HG03378 (cell line): ENCODE measurements at regions not wholly inside any gene's neighbourhood (a gene's known extent, or its start where the extent isn't known, plus 50 kb on each side); places are given as distances from the start of the nearest gene placed in this dataset.
"Not testable (repeated sequence)": the region's sequence is repeated elsewhere in the genome, so short reads cannot be mapped to it uniquely, and the experiment has no call there.

Experiments used
- ATAC-seq: cut with Tn5 transposase; IDR thresholded peaks from one replicate; pipeline ENCODE4 v1.9.1; 2021; ENCODE audit warnings: mild to moderate bottlenecking, moderate library complexity; ENCODE audit not compliant: unreplicated experiment

DNA sequence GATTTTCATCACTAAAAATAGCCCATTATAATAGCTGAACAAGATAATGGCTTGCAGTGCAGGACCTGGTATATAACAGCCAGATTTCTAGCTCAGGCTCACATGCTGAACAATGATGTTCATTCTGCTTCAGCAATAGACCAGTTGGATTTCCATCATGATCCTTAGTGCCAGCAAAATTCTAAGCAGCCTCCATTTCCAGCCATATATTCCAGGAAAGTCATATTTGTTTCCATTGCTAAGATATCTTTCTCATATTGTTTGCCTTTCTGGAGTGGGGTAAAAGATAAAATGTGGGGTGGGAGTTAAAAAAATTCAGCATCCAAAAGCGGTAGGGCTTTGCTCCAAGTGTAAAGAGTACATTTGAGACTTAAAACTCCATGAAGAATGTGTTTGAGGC, 2344.1 kb downstream of the PCDH7 start:
- no peak for ATAC-seq

DNA sequence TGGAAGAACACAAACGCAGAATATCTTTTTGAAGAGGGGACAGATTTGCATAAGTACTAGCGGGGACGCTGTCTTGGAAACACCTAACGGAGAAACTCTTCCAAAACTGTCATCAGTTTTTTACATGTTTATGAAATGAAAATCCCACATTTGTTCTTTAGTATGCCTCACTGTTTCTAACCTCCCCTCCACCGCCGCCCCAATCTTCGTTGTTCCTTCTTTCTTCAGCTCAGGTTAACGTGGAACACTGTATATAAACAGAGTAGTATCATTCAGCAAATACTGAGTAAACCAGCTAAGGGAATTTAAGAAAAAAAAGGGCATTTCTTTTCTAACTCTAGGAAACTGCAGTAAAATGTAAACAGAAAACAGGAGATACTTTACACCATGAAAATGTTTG, 2345.6 kb downstream of the PCDH7 start:
- ATAC-seq = no peak

DNA sequence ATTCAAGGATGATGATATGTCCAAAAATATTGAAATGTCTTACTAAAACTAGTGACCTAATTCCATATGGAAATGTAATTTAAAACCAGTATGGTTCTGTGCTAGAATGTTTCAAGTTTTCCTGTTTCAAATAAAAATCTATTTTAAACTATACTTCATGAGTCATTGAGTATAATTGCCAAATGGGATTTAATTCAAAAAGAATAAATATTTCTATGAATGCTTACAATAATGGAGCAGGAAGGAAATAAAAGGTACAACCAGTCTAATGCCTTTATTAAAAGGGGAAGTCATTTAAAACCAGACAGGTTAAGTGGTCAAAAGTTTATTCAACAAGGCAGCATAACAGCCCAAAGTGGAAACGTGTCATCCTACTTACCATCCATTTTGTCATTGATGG, 2347.1 kb downstream of the PCDH7 start:
- ATAC-seq = no peak

DNA sequence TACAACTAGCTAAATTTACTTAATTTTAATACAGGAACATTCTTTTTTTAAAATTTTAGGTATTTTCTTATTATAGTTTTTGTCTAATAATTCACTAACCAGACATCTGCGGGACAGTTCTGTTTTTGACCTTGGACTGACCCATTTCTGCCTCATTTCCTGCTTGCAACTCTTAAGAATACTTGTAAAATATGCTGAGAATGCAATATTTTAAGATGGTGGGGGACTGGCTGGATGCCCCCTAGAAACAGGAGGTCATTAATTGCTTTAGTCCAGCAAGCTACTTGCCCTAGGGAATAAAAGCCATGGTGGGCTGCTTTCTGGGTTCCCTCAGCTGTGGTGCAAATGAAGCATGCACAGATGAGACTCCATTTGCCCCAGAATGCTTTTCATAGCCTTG, 2348.4 kb downstream of the PCDH7 start:
- ATAC-seq = no peak

DNA sequence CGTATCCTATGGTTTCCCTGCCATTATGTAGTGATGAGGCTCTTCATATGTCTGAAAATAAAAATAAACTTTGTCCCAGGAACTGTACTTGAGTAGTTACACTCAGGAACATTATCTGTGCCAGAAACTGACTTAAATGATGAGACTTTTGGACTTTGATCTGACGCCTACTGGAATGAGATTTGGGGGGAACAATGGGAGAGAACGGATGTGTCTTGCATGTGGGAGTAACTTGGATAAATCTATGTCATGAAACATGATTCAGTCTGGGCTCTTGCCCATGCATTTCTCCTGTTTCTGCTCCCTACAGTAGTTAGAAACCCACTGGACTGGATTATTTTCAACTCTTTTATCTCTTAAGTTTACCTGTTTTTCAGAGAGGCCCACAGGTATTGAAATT, 2351.4 kb downstream of the PCDH7 start:
- ATAC-seq = no peak

DNA sequence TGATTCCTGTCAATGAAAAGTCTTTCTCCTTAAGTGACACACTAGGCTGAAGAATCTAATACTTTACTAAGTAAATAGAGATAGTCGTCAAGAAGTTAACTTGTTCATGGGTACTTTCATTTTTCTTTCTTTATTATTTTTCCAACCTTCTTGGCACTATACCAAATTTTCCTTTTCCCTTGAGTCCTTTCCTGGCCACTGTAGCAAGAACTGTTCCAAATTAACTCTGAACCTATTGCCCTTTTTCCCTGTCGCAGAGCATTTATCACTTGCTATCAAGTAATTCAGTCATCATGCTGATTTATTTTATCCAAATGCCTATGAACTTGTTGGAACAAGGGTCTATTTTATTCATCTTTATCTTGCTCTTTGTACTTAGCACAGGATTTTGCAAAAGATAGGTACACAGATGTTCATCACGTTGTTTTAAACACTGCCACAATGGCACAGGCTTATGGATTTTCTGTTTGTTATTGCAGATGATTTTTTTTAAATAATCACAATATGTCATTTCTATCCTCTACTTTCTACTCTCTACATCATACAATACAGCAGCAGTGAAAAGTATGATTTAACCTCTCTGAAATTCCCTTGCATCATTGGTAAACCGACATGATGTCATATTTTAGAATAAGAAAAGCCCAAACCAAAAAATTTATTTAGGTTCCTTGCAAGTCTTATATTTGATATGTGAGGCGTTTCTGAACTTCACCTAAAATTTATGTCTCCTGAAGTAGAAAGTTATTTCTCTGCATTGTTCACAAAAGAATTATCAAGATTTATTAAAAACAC, 2352.3 kb downstream of the PCDH7 start:
- no peak for ATAC-seq

DNA sequence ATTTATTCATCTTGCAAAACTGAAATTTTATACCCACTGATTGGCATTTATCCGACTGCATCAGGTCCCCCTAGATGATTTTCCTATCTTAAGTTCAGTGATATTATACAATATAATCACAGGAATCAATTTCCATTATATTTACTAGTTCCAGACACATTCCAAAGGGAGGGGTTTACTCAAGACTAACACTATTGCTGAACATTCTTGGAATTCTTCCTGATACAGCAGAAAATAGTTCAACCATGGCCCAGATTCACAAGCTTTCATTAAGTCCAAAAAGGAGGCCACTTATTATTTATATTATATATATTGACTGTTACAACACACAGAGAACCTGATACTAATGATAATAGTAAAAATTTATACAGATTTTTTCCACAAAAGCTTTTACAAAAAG, 2353.6 kb downstream of the PCDH7 start:
- ATAC-seq = no peak

DNA sequence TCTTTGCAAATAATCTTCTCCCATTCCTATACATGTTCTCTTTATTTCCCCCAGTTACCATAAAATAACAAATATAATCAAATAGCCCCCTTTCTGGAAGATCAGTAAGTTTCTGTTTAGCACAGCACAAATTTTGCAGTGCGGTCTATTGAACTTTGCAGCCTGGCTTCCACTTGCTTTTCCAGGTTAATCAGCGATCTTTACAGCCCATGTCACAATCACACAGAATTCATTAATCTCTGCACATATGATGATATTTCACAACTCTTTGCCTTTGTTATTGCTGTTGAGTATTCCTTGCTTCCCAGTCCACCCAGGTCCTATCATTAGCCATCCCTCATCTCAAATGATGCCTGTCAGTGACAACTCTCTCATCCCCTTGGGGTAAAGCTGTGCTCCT, 2358.0 kb downstream of the PCDH7 start:
- no peak for ATAC-seq

DNA sequence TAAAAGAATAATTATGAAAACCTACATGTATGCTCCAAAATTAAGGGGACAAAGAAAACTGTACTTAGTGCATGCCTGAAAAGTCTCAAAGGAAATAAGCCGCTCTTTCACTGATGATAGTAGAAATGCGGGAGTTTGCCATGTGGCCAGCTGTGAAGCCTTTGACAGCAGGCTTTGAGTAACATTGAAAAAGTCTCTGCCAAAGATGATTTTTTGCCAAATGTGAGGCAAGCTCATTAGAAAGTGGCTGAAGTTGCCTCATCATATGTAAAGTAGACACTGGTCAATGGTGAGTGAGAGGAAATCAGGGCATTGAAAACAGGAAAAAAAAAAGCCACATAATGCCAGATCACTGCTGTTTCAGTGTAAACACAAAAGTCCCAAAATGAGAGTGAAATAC, 2360.1 kb downstream of the PCDH7 start:
- ATAC-seq = no peak

DNA sequence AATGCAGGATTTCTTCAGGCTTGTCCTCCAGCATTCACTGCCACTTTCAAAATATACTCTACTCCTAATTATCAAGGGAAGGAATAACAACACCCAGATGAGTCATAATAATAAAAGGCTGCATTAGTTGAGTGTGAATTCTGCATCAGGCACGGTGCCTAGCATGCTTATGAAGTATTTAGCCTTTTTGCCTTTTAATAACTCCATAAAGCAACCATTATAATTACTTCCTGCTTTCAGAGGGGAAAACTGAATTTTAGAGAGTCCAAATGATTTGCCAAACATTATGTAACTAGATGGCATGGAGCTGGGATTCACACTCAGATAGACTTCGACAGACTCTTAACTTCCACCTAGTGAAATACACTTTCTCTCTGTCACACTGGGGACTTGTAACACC, 2365.5 kb downstream of the PCDH7 start:
- no peak for ATAC-seq

DNA sequence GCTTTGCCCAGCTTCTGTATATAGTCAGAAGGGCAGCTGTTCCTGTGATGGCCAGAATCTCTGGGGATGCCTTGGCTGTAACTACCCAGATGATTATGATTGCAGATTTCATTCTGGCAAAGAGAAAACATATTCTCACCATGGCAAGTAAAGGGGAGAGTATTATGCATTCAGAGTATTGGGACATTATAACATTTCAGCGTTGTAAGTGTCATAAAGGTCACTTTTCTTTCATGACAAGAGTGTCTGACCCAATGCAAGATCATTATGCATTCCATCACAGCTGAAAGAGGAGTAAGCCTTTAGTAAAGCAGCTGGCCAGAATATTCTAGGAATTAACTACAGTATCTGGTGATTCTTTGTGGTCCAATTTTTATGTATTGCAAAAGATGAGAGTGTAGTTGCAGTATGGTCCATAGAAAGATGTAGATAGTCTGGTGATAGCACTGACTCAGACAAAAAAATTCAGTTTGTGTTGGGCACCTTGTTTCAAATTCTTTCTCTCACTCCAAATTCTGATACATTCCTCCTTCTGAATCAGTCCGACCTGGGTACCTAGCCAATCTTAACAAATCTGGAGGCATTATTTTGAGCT, 2366.3 kb downstream of the PCDH7 start:
- no peak for ATAC-seq

DNA sequence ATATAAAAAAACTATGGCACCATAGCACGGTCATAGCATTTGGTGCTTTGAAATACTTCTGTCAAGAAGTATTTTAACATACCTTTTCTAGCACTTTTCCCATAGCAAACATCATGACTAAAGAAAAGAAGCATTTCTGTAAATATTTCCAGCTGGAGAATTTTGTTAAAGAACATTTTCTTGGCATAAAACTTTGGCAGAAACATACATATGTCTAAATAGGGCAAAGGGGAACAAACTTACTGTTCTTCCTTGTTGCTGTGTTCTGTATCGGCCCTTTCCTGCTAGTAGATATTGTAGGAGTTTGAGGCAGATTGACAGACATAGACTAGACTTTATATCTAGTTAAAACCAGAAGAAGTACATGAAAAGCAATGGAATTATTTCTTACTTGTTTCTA, 2368.5 kb downstream of the PCDH7 start:
- no peak for ATAC-seq

DNA sequence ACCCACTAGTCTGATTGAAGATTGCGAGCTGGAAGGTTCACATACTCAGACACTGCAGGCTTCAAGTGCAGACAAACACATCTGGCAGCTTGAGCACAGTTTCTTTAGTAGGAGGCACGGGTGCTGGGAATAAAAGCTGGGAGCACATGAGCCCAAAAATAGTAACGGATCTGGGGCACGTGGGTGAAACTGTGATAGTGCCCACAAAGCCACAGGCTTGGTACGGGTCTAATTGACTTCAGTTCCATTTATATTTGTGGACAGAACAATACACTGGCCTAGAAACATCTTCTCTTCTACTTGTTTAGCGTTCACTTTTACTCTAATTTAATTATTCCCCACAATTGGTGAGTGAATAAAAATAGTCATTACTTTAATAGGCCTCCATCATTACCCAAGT, 2370.7 kb downstream of the PCDH7 start:
- no peak for ATAC-seq

DNA sequence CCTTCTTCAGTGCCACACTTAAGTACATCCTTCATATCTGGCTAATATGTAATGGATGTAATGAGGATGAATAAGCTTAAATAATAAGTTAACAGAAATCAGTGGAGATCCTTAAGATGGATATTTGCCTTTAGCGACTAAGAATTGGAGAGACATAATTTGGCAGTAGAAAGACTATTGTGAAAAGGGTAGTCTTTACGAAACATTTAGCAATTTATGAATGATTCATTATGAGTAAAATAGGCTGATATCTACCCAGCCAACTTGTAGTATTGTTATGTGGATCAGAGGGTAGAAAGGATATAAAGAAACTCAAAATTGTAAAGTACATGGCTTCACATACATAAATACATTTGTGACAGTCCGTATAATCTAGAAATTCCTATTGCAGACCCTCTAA, 2371.8 kb downstream of the PCDH7 start:
- no peak for ATAC-seq

DNA sequence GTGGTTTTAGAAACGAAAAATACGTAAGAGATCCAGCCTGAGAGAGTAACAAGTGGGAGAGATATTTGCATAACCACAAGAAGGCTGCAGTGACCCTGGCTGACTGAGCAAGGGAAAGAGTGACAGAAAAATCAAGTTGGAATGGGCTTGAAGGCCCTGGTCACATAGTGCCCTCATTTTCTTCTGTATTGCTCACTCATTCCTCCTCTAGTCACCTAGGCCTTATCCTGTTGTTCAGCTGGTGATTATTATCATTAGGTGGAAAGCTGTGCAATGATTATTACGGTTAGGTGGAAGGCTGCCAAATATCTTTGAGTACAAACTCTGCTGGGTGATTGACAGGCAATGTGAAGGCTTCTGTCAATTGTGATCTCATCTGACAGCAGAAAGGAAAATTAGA, 2384.1 kb downstream of the PCDH7 start:
- ATAC-seq = peak; percentile 97

DNA sequence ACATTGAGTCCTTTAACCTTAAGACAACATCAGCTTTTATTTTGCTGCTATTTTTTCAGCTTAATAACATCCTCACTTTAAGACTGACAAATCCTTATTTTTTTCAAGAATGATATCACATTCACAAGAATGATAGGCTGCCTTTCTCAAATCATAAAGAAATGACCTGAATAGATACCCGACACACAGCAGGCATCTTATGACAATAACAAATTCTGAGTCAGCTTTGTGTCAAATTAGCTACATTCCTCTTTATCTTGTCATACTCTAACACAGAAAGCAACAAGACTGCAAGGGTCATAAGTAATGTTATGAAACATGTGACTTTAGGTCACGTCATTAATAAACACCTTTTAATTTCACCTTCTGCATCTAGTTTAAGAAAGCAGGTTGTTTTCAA, 2387.6 kb downstream of the PCDH7 start:
- no peak for ATAC-seq

DNA sequence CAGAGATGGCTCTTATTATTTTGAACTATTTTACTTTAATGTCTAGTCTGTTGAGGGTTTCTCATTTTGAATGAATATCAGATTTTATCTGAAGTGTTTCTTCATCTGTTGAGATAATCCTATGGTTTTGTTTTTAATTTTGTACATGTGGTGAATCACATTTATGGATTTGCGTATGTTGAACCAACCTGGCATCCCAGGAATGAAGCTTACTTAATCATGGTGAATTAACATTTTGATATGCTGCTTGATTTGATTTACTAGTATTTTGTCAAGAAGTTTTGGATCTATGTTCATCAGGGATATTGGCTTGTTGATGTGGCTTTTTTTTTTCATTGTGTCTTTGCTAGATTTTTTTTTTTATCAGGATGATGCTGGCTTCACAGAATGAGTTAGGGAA, 2390.9 kb downstream of the PCDH7 start:
- ATAC-seq = no peak

DNA sequence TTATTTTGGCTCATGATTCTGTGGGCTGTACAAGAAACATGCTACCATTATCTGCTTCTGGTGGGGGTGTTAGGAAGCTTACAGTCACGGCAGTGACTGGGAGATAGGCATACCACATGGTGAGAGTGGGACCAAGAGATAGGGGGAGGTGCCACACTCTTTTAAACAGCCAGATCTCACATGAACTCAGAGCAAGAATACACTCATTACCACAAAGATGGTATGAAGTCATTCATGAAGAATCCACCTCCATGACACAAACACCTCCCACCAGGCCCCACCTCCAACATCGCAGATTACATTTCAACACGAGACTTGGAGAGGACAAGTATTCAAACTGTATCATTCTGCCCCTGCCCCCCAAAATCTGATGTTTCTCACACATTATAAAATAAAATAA, 2396.7 kb downstream of the PCDH7 start:
- ATAC-seq = no peak

DNA sequence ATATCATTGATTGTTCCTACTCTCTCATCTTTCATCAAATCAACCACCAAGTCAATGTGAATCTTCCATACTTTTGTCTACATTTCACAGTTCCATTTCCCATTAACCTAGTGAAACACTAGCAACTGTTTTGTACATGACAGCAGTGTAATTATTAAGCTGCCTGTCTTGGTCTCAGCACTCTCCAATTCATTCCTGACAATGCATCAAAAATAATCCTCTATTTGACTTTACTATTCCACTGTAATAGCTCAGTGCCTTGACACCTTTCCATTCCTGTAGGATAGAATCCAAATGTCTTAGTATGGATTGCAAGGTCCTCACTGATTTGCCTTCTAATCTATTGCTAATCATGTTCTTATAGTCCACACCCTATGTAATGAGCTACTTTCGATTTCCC, 2405.8 kb downstream of the PCDH7 start:
- no peak for ATAC-seq

DNA sequence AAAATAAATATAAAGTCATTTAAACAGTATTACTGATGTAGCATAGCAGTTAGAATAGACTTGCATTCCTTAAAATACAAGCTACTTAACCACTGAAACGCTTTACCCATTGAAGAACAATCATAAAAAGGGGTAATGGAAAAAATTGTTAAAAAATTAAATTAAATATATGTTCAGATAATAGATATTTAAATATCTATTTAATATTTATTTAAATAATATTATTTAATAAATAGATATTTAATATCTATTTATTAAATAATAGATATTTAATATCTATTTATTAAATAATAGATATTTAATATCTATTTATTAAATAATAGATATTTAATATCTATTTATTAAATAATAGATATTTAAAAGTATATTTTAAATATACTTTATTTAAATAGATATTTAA, 2410.5 kb downstream of the PCDH7 start:
- not testable (repeated sequence) for ATAC-seq

DNA sequence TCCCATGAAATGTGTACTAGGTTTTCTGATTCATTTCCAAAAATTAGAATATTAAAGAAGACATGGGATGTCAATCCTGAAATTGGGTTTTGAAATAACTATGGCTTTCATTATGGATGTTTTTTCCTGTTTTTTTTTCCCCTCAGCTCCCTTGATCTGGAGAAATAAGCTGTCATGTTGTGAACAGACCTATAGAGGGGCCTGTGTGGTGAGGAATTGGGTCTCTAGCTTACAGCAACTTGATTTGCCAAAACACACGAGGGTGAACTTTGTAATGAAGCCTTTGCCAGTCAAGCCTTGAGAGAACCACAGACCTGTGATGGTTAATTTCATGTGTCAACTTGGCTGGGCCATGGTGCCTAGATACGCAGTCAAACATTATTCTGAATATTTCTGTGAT, 2413.6 kb downstream of the PCDH7 start:
- ATAC-seq = no peak

DNA sequence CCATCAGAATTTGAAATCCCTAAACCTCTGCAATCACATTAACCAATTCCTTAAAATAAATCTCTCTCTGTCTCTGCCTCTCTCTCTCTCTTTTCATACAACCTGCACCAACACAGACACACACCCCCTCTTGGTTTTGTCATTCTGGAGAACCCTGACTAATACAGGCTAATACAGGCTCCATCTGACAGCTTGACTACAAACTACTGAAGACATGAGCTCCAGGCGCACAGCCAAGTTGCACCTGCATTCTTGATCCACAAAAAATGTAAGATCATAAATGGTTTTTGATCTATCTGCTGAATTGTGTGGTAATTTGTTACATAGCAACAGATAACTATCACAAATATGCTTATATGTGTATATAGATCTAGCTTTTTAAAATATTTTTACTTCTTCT, 2414.2 kb downstream of the PCDH7 start:
- no peak for ATAC-seq
